Fibroblast of lung (primary cell): ENCODE measurements at regions not wholly inside any gene's neighbourhood (a gene's known extent, or its start where the extent isn't known, plus 50 kb on each side); places are given as distances from the start of the nearest gene placed in this dataset.

Source experiments
- DNase-seq, 2 donors: peaks; one replicate each; pipeline versions ENCODE4 v3.0.0 to v3.0.0-alpha.2; 2010; ENCODE audit warnings: low read depth in 2 of 2
- H2AFZ ChIP-seq: 2 replicates; pipeline ENCODE4 v1.5.1; 2012; ENCODE audit warnings: low read length, control low read depth, inconsistent platforms
- H3K27ac ChIP-seq: 2 replicates; pipeline ENCODE4 v1.5.1; 2011; ENCODE audit warnings: low read length, control low read depth; ENCODE audit not compliant: insufficient read depth
- H3K27me3 ChIP-seq: 2 replicates; pipeline ENCODE4 v1.5.1; 2011; ENCODE audit warnings: mild to moderate bottlenecking, low read length; ENCODE audit not compliant: control insufficient read depth, insufficient read depth
- H3K36me3 ChIP-seq: 2 replicates; pipeline ENCODE4 v1.5.1; 2011; ENCODE audit warnings: low read length; ENCODE audit not compliant: control insufficient read depth, insufficient read depth
- H3K4me1 ChIP-seq: 2 replicates; pipeline ENCODE4 v1.5.1; 2011; ENCODE audit warnings: low read length; ENCODE audit not compliant: control insufficient read depth, insufficient read depth; ENCODE audit errors: extremely low read depth
- H3K4me2 ChIP-seq: 2 replicates; pipeline ENCODE4 v1.5.1; 2011; ENCODE audit warnings: low read length, control low read depth; ENCODE audit not compliant: insufficient read depth; ENCODE audit errors: extremely low read depth
- H3K4me3 ChIP-seq, 4 experiments: fragments of 200-600 bp in 1 of 4; sonication (generic) in 1 of 4; replicated peaks in 1 of 4; 2 replicates each; pipeline ENCODE4 v1.5.1; 2011 to 2016; ENCODE audit warnings: low read length in 4 of 4, low read depth in 3 of 4, mild to moderate bottlenecking in 3 of 4, control low read depth in 2 of 4, inconsistent platforms in 1 of 4, mixed read lengths in 1 of 4; ENCODE audit not compliant: insufficient read depth in 1 of 4; ENCODE audit errors: control extremely low read depth in 1 of 4
- H3K79me2 ChIP-seq: 2 replicates; pipeline ENCODE4 v1.5.1; 2012; ENCODE audit warnings: mild to moderate bottlenecking, low read length, inconsistent platforms; ENCODE audit not compliant: control insufficient read depth, insufficient read depth
- H3K9ac ChIP-seq: 2 replicates; pipeline ENCODE4 v1.5.1; 2011; ENCODE audit warnings: mild to moderate bottlenecking, low read length, control low read depth; ENCODE audit not compliant: insufficient read depth
- H3K9me3 ChIP-seq: 2 replicates; pipeline ENCODE4 v1.5.1; 2012; ENCODE audit warnings: low read depth, low read length; ENCODE audit not compliant: control insufficient read depth, insufficient read depth
- H4K20me1 ChIP-seq: 2 replicates; pipeline ENCODE4 v1.5.1; 2011; ENCODE audit warnings: low read length; ENCODE audit not compliant: control insufficient read depth, insufficient read depth; ENCODE audit errors: extremely low read depth
- CTCF ChIP-seq, 2 donors: IDR thresholded peaks in 1 of 2; conservative IDR thresholded peaks in 1 of 2; 1 replicate in 1 of 2; 2 replicates in 1 of 2; pipeline ENCODE4 v1.5.1; 2011 to 2012; ENCODE audit warnings: low read length in 2 of 2, control low read depth in 1 of 2, inconsistent platforms in 1 of 2, low read depth in 1 of 2, mild to moderate bottlenecking in 1 of 2
- EZH2 ChIP-seq: IDR thresholded peaks from 2 replicates; pipeline ENCODE4 v1.5.1; 2012; ENCODE audit warnings: low read length, control low read depth, mild to moderate bottlenecking; ENCODE audit errors: missing control alignments

DNA sequence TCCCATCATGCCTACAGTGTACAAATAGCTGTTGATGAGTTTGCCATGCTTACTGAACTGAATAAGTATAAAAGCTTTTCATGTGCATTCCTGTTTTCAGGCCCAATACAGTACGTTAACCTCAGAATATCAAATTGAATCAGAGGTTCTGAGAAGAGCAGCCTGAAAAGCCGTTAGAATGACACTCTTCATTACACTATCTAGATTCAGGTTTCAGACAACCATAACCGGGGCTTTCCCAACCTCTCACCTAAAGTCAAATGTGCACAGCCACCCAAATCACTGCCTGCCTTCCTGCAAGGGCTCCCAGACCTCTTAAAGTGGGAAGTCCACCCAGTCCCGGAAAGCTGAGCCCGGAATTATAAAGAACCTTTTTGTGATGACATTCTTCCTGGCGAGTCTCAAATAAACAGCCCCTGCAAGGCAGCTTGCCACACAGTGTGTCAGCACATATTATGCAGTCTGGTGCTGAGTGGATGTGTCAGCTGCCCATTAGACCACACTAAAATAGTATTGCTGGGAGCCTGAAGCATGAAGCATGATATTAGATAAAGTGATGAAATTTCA lies 245.8 kb downstream of the TLE4 start:
- no peaks in the 10 kb centered on the region for H3K4me1 ChIP-seq
- no peaks in the 10 kb centered on the region for H3K27me3 ChIP-seq
- TF ChIP-seq CTCF (conservative IDR thresholded peaks at IDR 0.05 in 1 of 2, IDR thresholded peaks at IDR 0.05 in 1 of 2; ENCODE audit: low read depth in 1 of 2, low read length in 2 of 2) (no peak), EZH2 (no peak)
- H4K20me1 ChIP-seq: no peaks in the 10 kb centered on the region
- no peak overlapping the region for H3K4me3 ChIP-seq
- H3K9me3 ChIP-seq: no peaks in the 10 kb centered on the region
- no peak overlapping the region for H3K4me2 ChIP-seq
- H3K36me3 ChIP-seq: no peaks in the 10 kb centered on the region
- no peaks in the 10 kb centered on the region for H3K79me2 ChIP-seq
- H3K27ac ChIP-seq: no peak overlapping the region
- no peak overlapping the region for H2AFZ ChIP-seq
- H3K9ac ChIP-seq: no peak overlapping the region
- peak in 1 of 2 donors; percentile 52 for DNase-seq

DNA sequence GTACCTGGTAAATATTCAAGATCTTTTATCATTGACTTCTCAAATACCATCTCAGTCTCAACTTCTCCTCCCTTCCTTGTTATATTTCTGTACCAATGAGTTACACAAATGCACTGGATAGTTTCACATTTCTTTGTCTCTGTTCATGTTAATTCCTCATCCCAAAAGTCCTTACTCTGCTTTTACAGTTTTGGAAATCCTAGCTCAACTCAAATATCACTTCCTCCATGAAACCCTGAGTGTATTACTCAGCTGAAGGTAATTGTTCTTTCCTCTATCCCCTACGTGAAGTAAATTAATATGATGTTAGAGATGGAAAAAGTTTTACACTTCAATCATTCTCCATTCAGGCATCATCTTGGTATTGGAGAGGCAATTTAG lies 241.5 kb downstream of the TLE4 start:
- no peak overlapping the region for H3K27ac ChIP-seq
- no peaks in the 10 kb centered on the region for H4K20me1 ChIP-seq
- no peaks in the 10 kb centered on the region for H3K79me2 ChIP-seq
- no peaks in the 10 kb centered on the region for H3K27me3 ChIP-seq
- no peak overlapping the region for H3K9ac ChIP-seq
- H3K9me3 ChIP-seq: no peaks in the 10 kb centered on the region
- H2AFZ ChIP-seq: no peak overlapping the region
- no peak for DNase-seq
- no peak overlapping the region for H3K4me3 ChIP-seq
- no peaks in the 10 kb centered on the region for H3K36me3 ChIP-seq
- no peaks in the 10 kb centered on the region for H3K4me1 ChIP-seq
- no peak for TF ChIP-seq EZH2
- no peak for TF ChIP-seq CTCF (conservative IDR thresholded peaks at IDR 0.05 in 1 of 2, IDR thresholded peaks at IDR 0.05 in 1 of 2; ENCODE audit: low read depth in 1 of 2, low read length in 2 of 2)
- H3K4me2 ChIP-seq: no peak overlapping the region

- Histone ChIP-seq H3K79me2 (no peaks in the 10 kb centered on the region), H3K27me3 (no peaks in the 10 kb centered on the region), H3K36me3 (no peaks in the 10 kb centered on the region), H2AFZ (no peak overlapping the region), H3K9me3 (no peaks in the 10 kb centered on the region), H3K4me1 (no peaks in the 10 kb centered on the region), H3K4me2 (no peak overlapping the region), H3K27ac (no peak overlapping the region), H3K9ac (no peak overlapping the region), H4K20me1 (no peaks in the 10 kb centered on the region), H3K4me3 (peak overlapping the region in 1 of 4 experiments; percentile 0)
- DNase-seq: peak in 1 of 2 donors; percentile 80
- TF ChIP-seq EZH2 (no peak), CTCF (conservative IDR thresholded peaks at IDR 0.05 in 1 of 2, IDR thresholded peaks at IDR 0.05 in 1 of 2; ENCODE audit: low read depth in 1 of 2, low read length in 2 of 2) (no peak)
These were observed 240.9 kb downstream of the TLE4 start for GRCh38 chr9:79812507-79813257.
